MM.1S (cell line): ENCODE measurements at regions not wholly inside any gene's neighbourhood (a gene's known extent, or its start where the extent isn't known, plus 50 kb on each side); places are given as distances from the start of the nearest gene placed in this dataset.

Experiments
- EZH2 ChIP-seq: fragments of 300-600 bp; sonication (generic); optimal IDR thresholded peaks from 2 replicates; pipeline ENCODE3; 2017; ENCODE audit warnings: low read depth, mild to moderate bottlenecking, antibody characterized with exemption, low read length, mixed read lengths
- TF ChIP-seq, protein P1 (sequence below): fragments of 300-600 bp; sonication (generic); IDR thresholded peaks from 2 replicates; pipeline ENCODE4 v1.5.1; 2016; ENCODE audit warnings: antibody characterized with exemption, low read length, mixed read lengths

DNA sequence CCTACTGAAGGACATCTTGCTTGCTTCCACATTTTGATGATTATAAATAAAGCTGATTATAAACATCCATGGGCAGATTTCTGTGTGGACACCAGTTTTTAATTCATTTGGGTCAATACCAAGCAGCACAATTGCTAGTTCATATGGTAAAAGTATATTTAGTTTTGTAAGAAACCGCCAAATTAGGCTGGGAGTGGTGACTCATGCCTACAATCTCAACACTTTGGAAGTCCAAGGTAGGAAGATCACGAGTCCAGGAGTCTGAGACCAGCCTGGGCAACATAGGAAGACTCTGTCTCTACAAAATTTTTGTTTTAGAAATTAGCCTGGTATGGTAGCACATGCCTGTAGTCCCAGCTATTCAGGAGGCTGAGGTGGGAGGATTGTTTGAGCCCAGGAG lies 52.6 kb upstream of the ABHD2 start:
- TF ChIP-seq, protein P1, sequence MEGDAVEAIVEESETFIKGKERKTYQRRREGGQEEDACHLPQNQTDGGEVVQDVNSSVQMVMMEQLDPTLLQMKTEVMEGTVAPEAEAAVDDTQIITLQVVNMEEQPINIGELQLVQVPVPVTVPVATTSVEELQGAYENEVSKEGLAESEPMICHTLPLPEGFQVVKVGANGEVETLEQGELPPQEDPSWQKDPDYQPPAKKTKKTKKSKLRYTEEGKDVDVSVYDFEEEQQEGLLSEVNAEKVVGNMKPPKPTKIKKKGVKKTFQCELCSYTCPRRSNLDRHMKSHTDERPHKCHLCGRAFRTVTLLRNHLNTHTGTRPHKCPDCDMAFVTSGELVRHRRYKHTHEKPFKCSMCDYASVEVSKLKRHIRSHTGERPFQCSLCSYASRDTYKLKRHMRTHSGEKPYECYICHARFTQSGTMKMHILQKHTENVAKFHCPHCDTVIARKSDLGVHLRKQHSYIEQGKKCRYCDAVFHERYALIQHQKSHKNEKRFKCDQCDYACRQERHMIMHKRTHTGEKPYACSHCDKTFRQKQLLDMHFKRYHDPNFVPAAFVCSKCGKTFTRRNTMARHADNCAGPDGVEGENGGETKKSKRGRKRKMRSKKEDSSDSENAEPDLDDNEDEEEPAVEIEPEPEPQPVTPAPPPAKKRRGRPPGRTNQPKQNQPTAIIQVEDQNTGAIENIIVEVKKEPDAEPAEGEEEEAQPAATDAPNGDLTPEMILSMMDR = no peak
- TF ChIP-seq EZH2 = no peak
